IMR-90 (cell line): ENCODE measurements at regions not wholly inside any gene's neighbourhood (a gene's known extent, or its start where the extent isn't known, plus 50 kb on each side); places are given as distances from the start of the nearest gene placed in this dataset.

Experiments
- ATAC-seq: fragments of 200-7000 bp; cut with Tn5 transposase; 2 replicates; pipeline ENCODE4 v1.9.1; 2020; ENCODE audit warnings: low read depth, mild to moderate bottlenecking, moderate library complexity
- BruUV-seq: library from RNA; stranded (reverse); fragments of 400-500 nt; replicated peaks from 2 replicates; lab custom pipeline; 2021; lab: Mats Ljungman, UMichigan
- CTCF ChIA-PET: fragments of 300-600 bp; formaldehyde crosslinking; extraction: SDS; loops from one replicate; lab custom pipeline; 2021; ENCODE audit warnings: antibody characterized with exemption; lab: Yijun Ruan, JAX
- POLR2A ChIA-PET: fragments of 300-600 bp; sonication (Branson Sonifier 250); formaldehyde crosslinking; loops from one replicate; lab custom pipeline; 2022; ENCODE audit warnings: antibody characterized with exemption; ENCODE audit not compliant: unreplicated experiment; lab: Charles Lee
- DNase-seq: peaks from one replicate; pipeline ENCODE4 v3.0.0; 2013
- H2AFZ ChIP-seq: replicated peaks from 2 replicates; pipeline ENCODE3; 2013; ENCODE audit warnings: low read length, mild to moderate bottlenecking; ENCODE audit not compliant: poor library complexity
- H2AK5ac ChIP-seq: 2 replicates; pipeline ENCODE4 v1.6.1; 2013; ENCODE audit warnings: low read depth, low read length, inconsistent platforms
- H2AK9ac ChIP-seq: replicated peaks from 2 replicates; pipeline ENCODE3; 2013; ENCODE audit warnings: mild to moderate bottlenecking, low read depth, low read length, moderate library complexity; ENCODE audit not compliant: poor library complexity
- H2BK120ac ChIP-seq: 2 replicates; pipeline ENCODE4 v1.6.1; 2013; ENCODE audit warnings: low read depth, low read length, inconsistent platforms
- H2BK15ac ChIP-seq: 3 replicates; pipeline ENCODE4 v1.6.1; 2013; ENCODE audit warnings: low read depth, low read length, inconsistent platforms
- H2BK20ac ChIP-seq: 2 replicates; pipeline ENCODE4 v1.6.1; 2013; ENCODE audit warnings: low read depth, mild to moderate bottlenecking, inconsistent platforms, low read length, moderate library complexity
- H2BK5ac ChIP-seq: 2 replicates; pipeline ENCODE4 v1.6.1; 2013; ENCODE audit warnings: mild to moderate bottlenecking, low read depth, low read length, inconsistent platforms; ENCODE audit not compliant: poor library complexity, severe bottlenecking
- H3K14ac ChIP-seq: replicated peaks from 2 replicates; pipeline ENCODE4 v1.6.1; 2013; ENCODE audit warnings: low read depth, low read length, inconsistent platforms
- H3K18ac ChIP-seq: 2 replicates; pipeline ENCODE4 v1.6.1; 2013; ENCODE audit warnings: low read depth, low read length, control low read depth
- H3K23ac ChIP-seq: 2 replicates; pipeline ENCODE4 v1.6.1; 2013; ENCODE audit warnings: low read depth, low read length, inconsistent platforms
- H3K27ac ChIP-seq: 2 replicates; pipeline ENCODE4 v1.5.1; 2013; ENCODE audit warnings: mild to moderate bottlenecking, control low read depth, low read length; ENCODE audit not compliant: insufficient read depth
- H3K27me3 ChIP-seq: 2 replicates; pipeline ENCODE4 v1.6.1; 2013; ENCODE audit warnings: low read length; ENCODE audit not compliant: control insufficient read depth, insufficient read depth
- H3K36me3 ChIP-seq: 2 replicates; pipeline ENCODE4 v1.6.1; 2013; ENCODE audit warnings: low read length, mixed read lengths; ENCODE audit not compliant: control insufficient read depth, insufficient read depth
- H3K4ac ChIP-seq: 2 replicates; pipeline ENCODE4 v1.6.1; 2013; ENCODE audit warnings: low read depth, low read length, inconsistent platforms
- H3K4me1 ChIP-seq: 2 replicates; pipeline ENCODE4 v1.6.1; 2013; ENCODE audit warnings: low read length, mixed read lengths; ENCODE audit not compliant: control insufficient read depth, insufficient read depth
- H3K4me2 ChIP-seq: 2 replicates; pipeline ENCODE4 v1.6.1; 2013; ENCODE audit warnings: low read depth, mild to moderate bottlenecking, control low read depth, low read length, moderate library complexity
- H3K4me3 ChIP-seq: 2 replicates; pipeline ENCODE4 v1.5.1; 2013; ENCODE audit warnings: low read depth, mild to moderate bottlenecking, control low read depth, low read length, moderate library complexity; ENCODE audit not compliant: insufficient read depth
- H3K56ac ChIP-seq: 2 replicates; pipeline ENCODE4 v1.6.1; 2013; ENCODE audit warnings: low read length, inconsistent platforms; ENCODE audit not compliant: insufficient read depth; ENCODE audit errors: extremely low read depth
- H3K79me1 ChIP-seq, 2 experiments: 2 replicates each; pipeline ENCODE4 v1.6.1; 2013; ENCODE audit warnings: low read length in 2 of 2, inconsistent platforms in 1 of 2, low read depth in 1 of 2
- H3K9ac ChIP-seq: 2 replicates; pipeline ENCODE4 v1.6.1; 2013; ENCODE audit warnings: low read depth, low read length, control low read depth
- H3K9me1 ChIP-seq: 2 replicates; pipeline ENCODE4 v1.6.1; 2013; ENCODE audit warnings: low read length, inconsistent platforms; ENCODE audit not compliant: insufficient read depth
- H3K9me3 ChIP-seq: 2 replicates; pipeline ENCODE4 v1.6.1; 2013; ENCODE audit warnings: low read length; ENCODE audit not compliant: control insufficient read depth, insufficient read depth
- H4K20me1 ChIP-seq: 2 replicates; pipeline ENCODE4 v1.6.1; 2013; ENCODE audit warnings: low read length, inconsistent platforms; ENCODE audit not compliant: insufficient read depth
- H4K5ac ChIP-seq: 2 replicates; pipeline ENCODE4 v1.6.1; 2013; ENCODE audit warnings: mild to moderate bottlenecking, low read depth, low read length, control low read depth
- H4K8ac ChIP-seq, 2 experiments: 2 replicates each; pipeline ENCODE4 v1.6.1; 2013; ENCODE audit warnings: low read depth in 2 of 2, low read length in 2 of 2, control low read depth in 1 of 2, inconsistent platforms in 1 of 2
- H4K91ac ChIP-seq: 2 replicates; pipeline ENCODE4 v1.6.1; 2013; ENCODE audit warnings: low read depth, low read length, inconsistent platforms; ENCODE audit not compliant: insufficient read depth
- BHLHE40 ChIP-seq: fragments of 150-350 bp; IDR thresholded peaks from 2 replicates; pipeline ENCODE4 v1.6.1; 2016; ENCODE audit warnings: mild to moderate bottlenecking, low read depth, low read length
- CEBPB ChIP-seq: IDR thresholded peaks from 2 replicates; pipeline ENCODE4 v1.6.1; 2012; ENCODE audit warnings: low read depth, low read length, improper control_type of control experiment
- CHD1 ChIP-seq: IDR thresholded peaks from 2 replicates; pipeline ENCODE4 v1.6.1; 2012; ENCODE audit warnings: low read depth, low read length, improper control_type of control experiment
- FOS ChIP-seq: fragments of 150-350 bp; IDR thresholded peaks from 2 replicates; pipeline ENCODE4 v1.6.1; 2016; ENCODE audit warnings: low read depth, low read length
- MAFK ChIP-seq: IDR thresholded peaks from 2 replicates; pipeline ENCODE4 v1.6.1; 2012; ENCODE audit warnings: low read depth, low read length, improper control_type of control experiment
- MAZ ChIP-seq: IDR thresholded peaks from 2 replicates; pipeline ENCODE4 v1.6.1; 2012; ENCODE audit warnings: low read depth, mild to moderate bottlenecking, low read length, improper control_type of control experiment, moderate library complexity, borderline replicate concordance
- MXI1 ChIP-seq: IDR thresholded peaks from 2 replicates; pipeline ENCODE4 v1.6.1; 2012; ENCODE audit warnings: low read depth, mild to moderate bottlenecking, low read length, moderate library complexity, borderline replicate concordance
- NFE2L2 ChIP-seq: fragments of 150-350 bp; IDR thresholded peaks from 2 replicates; pipeline ENCODE4 v1.6.1; 2016; ENCODE audit warnings: low read depth, mild to moderate bottlenecking, low read length
- POLR2A ChIP-seq: IDR thresholded peaks from 2 replicates; pipeline ENCODE4 v1.6.1; 2012; ENCODE audit warnings: mild to moderate bottlenecking, low read depth, low read length
- RAD21 ChIP-seq: IDR thresholded peaks from 2 replicates; pipeline ENCODE4 v1.6.1; 2012; ENCODE audit warnings: low read length, improper control_type of control experiment
- RCOR1 ChIP-seq: IDR thresholded peaks from 2 replicates; pipeline ENCODE4 v1.6.1; 2012; ENCODE audit warnings: mild to moderate bottlenecking, low read length, improper control_type of control experiment; ENCODE audit not compliant: insufficient replicate concordance
- RFX5 ChIP-seq: IDR thresholded peaks from 2 replicates; pipeline ENCODE4 v1.8.0; 2012; ENCODE audit warnings: low read depth, mild to moderate bottlenecking, low read length, moderate library complexity
- SMC3 ChIP-seq: fragments of 150-350 bp; IDR thresholded peaks from 2 replicates; pipeline ENCODE4 v1.6.1; 2016; ENCODE audit warnings: low read depth, mild to moderate bottlenecking, antibody characterized with exemption, low read length, moderate library complexity
- WGBS, 2 experiments: methylation state at CpG; one replicate each; pipeline versions ENCODE4 v1.1.5 to v1.1.7; 2013; ENCODE audit warnings: missing lambda C conversion rate in 2 of 2; ENCODE audit not compliant: insufficient read length in 1 of 2; ENCODE audit errors: extremely low coverage in 2 of 2; 5-methylcytosine and 5-hydroxymethylcytosine counted together
- dilution Hi-C: fragments of 300-500 bp; cut with HindIII; formaldehyde crosslinking; loops from one replicate; pipeline ENCODE4 v1.14.3; 2018; ENCODE audit warnings: low sequenced_read_pairs; ENCODE audit not compliant: unreplicated experiment
- in situ Hi-C: fragments of 300-500 bp; cut with MboI; formaldehyde crosslinking; loops from 3 replicates; pipeline ENCODE4 v1.14.3; 2019; ENCODE audit warnings: low sequenced_read_pairs, inconsistent platforms, mixed read lengths
- intact Hi-C: fragments of 100-400 bp; cut with micrococcal nuclease; formaldehyde crosslinking; loops from 2 replicates; pipeline ENCODE4 v1.10.0; 2022
- TF ChIP-seq, protein P1 (sequence below): fragments of 150-350 bp; IDR thresholded peaks from 2 replicates; pipeline ENCODE4 v1.6.1; 2017; ENCODE audit warnings: mild to moderate bottlenecking, antibody characterized with exemption, low read length, low read depth
- TF ChIP-seq, protein P2 (sequence below): conservative IDR thresholded peaks from 2 replicates; pipeline ENCODE4 v1.5.1; 2012; ENCODE audit warnings: mild to moderate bottlenecking, low read depth, low read length, improper control_type of control experiment
- TF ChIP-seq, protein P3 (sequence below): fragments of 150-350 bp; IDR thresholded peaks from 2 replicates; pipeline ENCODE4 v1.6.1; 2016; ENCODE audit warnings: low read depth, mild to moderate bottlenecking, low read length, moderate library complexity, borderline replicate concordance

DNA sequence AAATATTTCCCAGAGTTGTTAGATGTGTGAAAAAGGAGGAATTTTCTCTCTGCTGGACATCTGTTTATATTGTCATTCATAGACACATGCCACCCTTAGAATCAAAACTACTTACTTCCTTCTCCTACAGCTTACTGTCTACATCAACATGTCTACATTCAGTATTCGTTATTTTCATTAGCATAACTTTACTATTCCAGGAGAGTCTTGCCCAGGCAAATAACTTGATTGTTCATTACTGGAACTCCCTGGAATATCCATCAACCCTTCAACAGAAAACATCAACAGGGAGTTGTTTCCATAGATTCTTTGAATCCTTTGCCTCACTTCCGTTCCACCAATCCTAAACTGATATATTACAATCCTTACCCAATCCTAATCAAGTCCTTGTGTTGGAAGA is 457.5 kb upstream of the ZNF608 start:
- H3K56ac ChIP-seq, result no peak overlapping the region
- no peak overlapping the region for H2BK15ac ChIP-seq
- no peak overlapping the region for H3K4me3 ChIP-seq
- no peak overlapping the region for H3K4me2 ChIP-seq
- H2BK5ac ChIP-seq, result no peak overlapping the region
- H2AK5ac ChIP-seq, result no peak overlapping the region
- H4K20me1 ChIP-seq, result no peaks in the 10 kb centered on the region
- intact Hi-C loops, result no loop called here
- no peak overlapping the region for H3K4ac ChIP-seq
- H3K9me1 ChIP-seq, result no peaks in the 10 kb centered on the region
- H2BK20ac ChIP-seq, result no peak overlapping the region
- no peak overlapping the region for H2BK120ac ChIP-seq
- H3K4me1 ChIP-seq, result peaks cover 1% of the 10 kb centered on the region; the same call in 1 of the 2 replicates
- no peak overlapping the region for H2AK9ac ChIP-seq
- no TSS peak for BruUV-seq
- no peak overlapping the region for H3K14ac ChIP-seq
- H4K91ac ChIP-seq, result no peak overlapping the region
- H3K36me3 ChIP-seq, result no peaks in the 10 kb centered on the region
- CTCF ChIA-PET, result no interaction called here
- H3K27ac ChIP-seq, result no peak overlapping the region
- no peak overlapping the region for H2AFZ ChIP-seq
- ATAC-seq, result no peak
- no peak overlapping the region for H3K9ac ChIP-seq
- H4K8ac ChIP-seq, result no peak overlapping the region
- no peak for DNase-seq
- no peaks in the 10 kb centered on the region for H3K9me3 ChIP-seq
- H4K5ac ChIP-seq, result no peak overlapping the region
- POLR2A ChIA-PET, result no interaction called here
- H3K18ac ChIP-seq, result no peak overlapping the region
- H3K79me1 ChIP-seq, result no peaks in the 10 kb centered on the region
- WGBS, 2 experiments, result 86% methylated on average over 1 of the region's 2 CpGs; no CpG with 5 or more reads in 1 of the 2 experiments
- H3K23ac ChIP-seq, result no peak overlapping the region
- no peaks in the 10 kb centered on the region for H3K27me3 ChIP-seq
- in situ Hi-C loops, result no loop called here
- dilution Hi-C loops, result no loop called here
- no peak for TF ChIP-seq POLR2A
- TF ChIP-seq, protein P1, sequence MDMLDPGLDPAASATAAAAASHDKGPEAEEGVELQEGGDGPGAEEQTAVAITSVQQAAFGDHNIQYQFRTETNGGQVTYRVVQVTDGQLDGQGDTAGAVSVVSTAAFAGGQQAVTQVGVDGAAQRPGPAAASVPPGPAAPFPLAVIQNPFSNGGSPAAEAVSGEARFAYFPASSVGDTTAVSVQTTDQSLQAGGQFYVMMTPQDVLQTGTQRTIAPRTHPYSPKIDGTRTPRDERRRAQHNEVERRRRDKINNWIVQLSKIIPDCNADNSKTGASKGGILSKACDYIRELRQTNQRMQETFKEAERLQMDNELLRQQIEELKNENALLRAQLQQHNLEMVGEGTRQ, result no peak
- TF ChIP-seq RAD21, result no peak
- TF ChIP-seq BHLHE40, result no peak
- no peak for TF ChIP-seq NFE2L2
- TF ChIP-seq CEBPB, result no peak
- no peak for TF ChIP-seq RFX5
- no peak for TF ChIP-seq CHD1
- TF ChIP-seq, protein P2, sequence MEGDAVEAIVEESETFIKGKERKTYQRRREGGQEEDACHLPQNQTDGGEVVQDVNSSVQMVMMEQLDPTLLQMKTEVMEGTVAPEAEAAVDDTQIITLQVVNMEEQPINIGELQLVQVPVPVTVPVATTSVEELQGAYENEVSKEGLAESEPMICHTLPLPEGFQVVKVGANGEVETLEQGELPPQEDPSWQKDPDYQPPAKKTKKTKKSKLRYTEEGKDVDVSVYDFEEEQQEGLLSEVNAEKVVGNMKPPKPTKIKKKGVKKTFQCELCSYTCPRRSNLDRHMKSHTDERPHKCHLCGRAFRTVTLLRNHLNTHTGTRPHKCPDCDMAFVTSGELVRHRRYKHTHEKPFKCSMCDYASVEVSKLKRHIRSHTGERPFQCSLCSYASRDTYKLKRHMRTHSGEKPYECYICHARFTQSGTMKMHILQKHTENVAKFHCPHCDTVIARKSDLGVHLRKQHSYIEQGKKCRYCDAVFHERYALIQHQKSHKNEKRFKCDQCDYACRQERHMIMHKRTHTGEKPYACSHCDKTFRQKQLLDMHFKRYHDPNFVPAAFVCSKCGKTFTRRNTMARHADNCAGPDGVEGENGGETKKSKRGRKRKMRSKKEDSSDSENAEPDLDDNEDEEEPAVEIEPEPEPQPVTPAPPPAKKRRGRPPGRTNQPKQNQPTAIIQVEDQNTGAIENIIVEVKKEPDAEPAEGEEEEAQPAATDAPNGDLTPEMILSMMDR, result no peak
- no peak for TF ChIP-seq RCOR1
- no peak for TF ChIP-seq MAZ
- no peak for TF ChIP-seq FOS
- TF ChIP-seq MXI1, result no peak
- TF ChIP-seq SMC3, result no peak
- TF ChIP-seq MAFK, result no peak
- TF ChIP-seq, protein P3, sequence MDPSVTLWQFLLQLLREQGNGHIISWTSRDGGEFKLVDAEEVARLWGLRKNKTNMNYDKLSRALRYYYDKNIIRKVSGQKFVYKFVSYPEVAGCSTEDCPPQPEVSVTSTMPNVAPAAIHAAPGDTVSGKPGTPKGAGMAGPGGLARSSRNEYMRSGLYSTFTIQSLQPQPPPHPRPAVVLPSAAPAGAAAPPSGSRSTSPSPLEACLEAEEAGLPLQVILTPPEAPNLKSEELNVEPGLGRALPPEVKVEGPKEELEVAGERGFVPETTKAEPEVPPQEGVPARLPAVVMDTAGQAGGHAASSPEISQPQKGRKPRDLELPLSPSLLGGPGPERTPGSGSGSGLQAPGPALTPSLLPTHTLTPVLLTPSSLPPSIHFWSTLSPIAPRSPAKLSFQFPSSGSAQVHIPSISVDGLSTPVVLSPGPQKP, result no peak
